T-helper 1 cell (primary cell): ENCODE measurements at regions not wholly inside any gene's neighbourhood (a gene's known extent, or its start where the extent isn't known, plus 50 kb on each side); places are given as distances from the start of the nearest gene placed in this dataset.
"Not testable (repeated sequence)": the region's sequence is repeated elsewhere in the genome, so short reads cannot be mapped to it uniquely, and the experiment has no call there.

ENCODE experiments used
- DNase-seq, 5 donors: peaks; one replicate each; pipeline ENCODE4 v3.0.0-alpha.2; 2012 to 2020

GRCh38 chr1:149635290-149635899 lies 51.7 kb downstream of the PPIAL4C start:
- DNase-seq, result peak in 2 of 5 donors; percentile 12 to 34

- peak; percentile 82 to 93 (median 86) for DNase-seq
Observed at GRCh38 chr1:149636286-149637122, 52.9 kb downstream of the PPIAL4C start.

- DNase-seq, result not testable (repeated sequence)
Observed at GRCh38 chr1:149638481-149638880, 54.8 kb downstream of the PPIAL4C start.

- DNase-seq, result not testable (repeated sequence)
Observed at GRCh38 chr1:149638901-149639658, 55.4 kb downstream of the PPIAL4C start.

GRCh38 chr1:149641179-149641578 lies 57.5 kb downstream of the PPIAL4C start:
- not testable (repeated sequence) for DNase-seq

- DNase-seq, result not testable (repeated sequence)
Observed at GRCh38 chr1:149644818-149645217, 61.2 kb downstream of the PPIAL4C start.

GRCh38 chr1:149646360-149647017 lies 62.8 kb downstream of the PPIAL4C start:
- DNase-seq, result peak in 1 of 5 donors; percentile 14

- DNase-seq, result peak in 1 of 5 donors; percentile 13
Observed at GRCh38 chr1:149647018-149647373, 63.3 kb downstream of the PPIAL4C start.

- not testable (repeated sequence) for DNase-seq
Observed at GRCh38 chr1:149657750-149658149, 74.1 kb downstream of the PPIAL4C start.

- DNase-seq, result not testable (repeated sequence)
Observed at GRCh38 chr1:149658175-149658574, 74.5 kb downstream of the PPIAL4C start.

GRCh38 chr1:149664624-149665023 lies 81.0 kb downstream of the PPIAL4C start:
- not testable (repeated sequence) for DNase-seq

GRCh38 chr1:149665033-149665432 lies 81.4 kb downstream of the PPIAL4C start:
- DNase-seq, result not testable (repeated sequence)

GRCh38 chr1:149665528-149665927 lies 81.9 kb downstream of the PPIAL4C start:
- not testable (repeated sequence) for DNase-seq

- DNase-seq, result not testable (repeated sequence)
Observed at GRCh38 chr1:149673231-149673909, 89.7 kb downstream of the PPIAL4C start.

GRCh38 chr1:149674921-149675320 lies 91.3 kb downstream of the PPIAL4C start:
- not testable (repeated sequence) for DNase-seq

- not testable (repeated sequence) for DNase-seq
Observed at GRCh38 chr1:149677359-149677758, 93.7 kb downstream of the PPIAL4C start.

- DNase-seq, result not testable (repeated sequence)
Observed at GRCh38 chr1:149686593-149687238, 95.8 kb upstream of the FCGR1A start.

- DNase-seq, result not testable (repeated sequence)
Observed at GRCh38 chr1:149691399-149691798, 91.1 kb upstream of the FCGR1A start.

GRCh38 chr1:149692804-149693539 lies 89.5 kb upstream of the FCGR1A start:
- DNase-seq, result peak in 3 of 5 donors; percentile 3 to 9 (median 8)

- DNase-seq, result not testable (repeated sequence)
Observed at GRCh38 chr1:149695066-149695465, 87.4 kb upstream of the FCGR1A start.

GRCh38 chr1:149700220-149700619 lies 82.3 kb upstream of the FCGR1A start:
- DNase-seq, result not testable (repeated sequence)
